Embryonic facial prominence (tissue), 1 donor: ENCODE measurements at regions not wholly inside any gene's neighbourhood (a gene's known extent, or its start where the extent isn't known, plus 50 kb on each side); places are given as distances from the start of the nearest gene placed in this dataset.
"Not testable (repeated sequence)": the region's sequence is repeated elsewhere in the genome, so short reads cannot be mapped to it uniquely, and the experiment has no call there.

Source experiments
- DNase-seq: peaks from one replicate; pipeline ENCODE4 v3.0.0-alpha.2; 2016; ENCODE audit errors: extremely low spot score

DNA sequence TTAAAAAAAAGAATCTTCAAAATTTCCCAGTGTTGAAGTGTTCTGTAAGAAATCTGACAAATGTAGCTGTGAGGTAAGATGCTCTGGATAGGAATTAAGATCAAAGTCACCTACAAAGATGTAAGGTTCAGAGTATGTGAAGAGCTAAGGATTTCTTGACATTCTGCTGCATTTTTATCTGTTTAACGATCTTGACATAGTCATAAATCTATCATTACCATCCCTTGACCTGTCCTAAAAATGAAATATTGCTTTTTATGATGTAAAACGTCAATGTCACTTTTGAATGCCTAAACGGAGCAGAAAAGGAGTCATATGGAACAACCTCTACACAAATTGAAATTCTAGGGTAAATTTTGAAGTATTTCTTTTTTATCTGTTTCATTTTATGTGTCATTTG, 939.3 kb downstream of the CDH18 start:
- no peak for DNase-seq

- no peak for DNase-seq
Observed at GRCh38 chr5:19058216-19058615, 929.8 kb downstream of the CDH18 start.

- DNase-seq, result no peak
Observed at GRCh38 chr5:19064094-19064493, 923.9 kb downstream of the CDH18 start.

- DNase-seq, result no peak
Observed at GRCh38 chr5:19067741-19068140, 920.3 kb downstream of the CDH18 start.

DNA sequence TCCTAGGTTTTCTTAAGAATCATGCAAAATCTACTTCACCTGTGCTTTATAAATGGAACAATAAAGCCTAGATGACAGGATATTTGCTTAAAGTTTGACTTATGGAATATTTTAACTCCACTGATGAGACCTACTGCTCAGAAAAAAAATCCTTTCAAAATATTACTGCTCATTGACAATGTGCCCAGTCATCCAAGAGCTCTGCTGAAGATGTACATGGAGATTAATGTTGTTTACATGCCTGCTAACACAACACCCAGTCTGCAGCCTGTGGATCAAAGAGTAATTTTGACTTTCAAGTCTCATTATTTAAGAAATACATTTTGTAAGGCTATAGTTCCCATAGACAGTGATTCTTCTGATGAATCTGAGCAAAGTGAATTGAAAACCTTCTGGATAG, 889.6 kb downstream of the CDH18 start:
- no peak for DNase-seq

DNA sequence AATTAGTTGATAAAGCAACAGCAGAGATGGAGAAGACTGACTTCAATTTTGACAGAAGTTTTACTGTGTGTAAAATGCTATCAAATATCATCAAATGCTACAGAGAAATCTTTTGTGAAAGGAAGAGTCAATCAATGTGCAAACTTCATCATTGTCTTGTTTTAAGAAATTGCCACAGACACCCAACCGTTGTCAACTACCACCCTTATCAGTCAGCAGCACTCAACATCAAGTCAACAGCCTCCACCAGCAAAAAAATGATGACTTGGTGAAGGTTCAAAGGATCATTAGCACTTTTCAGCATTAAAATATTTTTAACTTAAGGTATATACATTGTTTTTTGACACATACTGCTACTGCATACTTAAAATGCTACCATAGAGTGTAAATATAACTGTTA, 888.8 kb downstream of the CDH18 start:
- DNase-seq, result no peak

- DNase-seq, result no peak
Observed at GRCh38 chr5:19104948-19105347, 883.1 kb downstream of the CDH18 start.

GRCh38 chr5:19122923-19123322, 865.1 kb downstream of the CDH18 start:
- DNase-seq, result no peak

DNA sequence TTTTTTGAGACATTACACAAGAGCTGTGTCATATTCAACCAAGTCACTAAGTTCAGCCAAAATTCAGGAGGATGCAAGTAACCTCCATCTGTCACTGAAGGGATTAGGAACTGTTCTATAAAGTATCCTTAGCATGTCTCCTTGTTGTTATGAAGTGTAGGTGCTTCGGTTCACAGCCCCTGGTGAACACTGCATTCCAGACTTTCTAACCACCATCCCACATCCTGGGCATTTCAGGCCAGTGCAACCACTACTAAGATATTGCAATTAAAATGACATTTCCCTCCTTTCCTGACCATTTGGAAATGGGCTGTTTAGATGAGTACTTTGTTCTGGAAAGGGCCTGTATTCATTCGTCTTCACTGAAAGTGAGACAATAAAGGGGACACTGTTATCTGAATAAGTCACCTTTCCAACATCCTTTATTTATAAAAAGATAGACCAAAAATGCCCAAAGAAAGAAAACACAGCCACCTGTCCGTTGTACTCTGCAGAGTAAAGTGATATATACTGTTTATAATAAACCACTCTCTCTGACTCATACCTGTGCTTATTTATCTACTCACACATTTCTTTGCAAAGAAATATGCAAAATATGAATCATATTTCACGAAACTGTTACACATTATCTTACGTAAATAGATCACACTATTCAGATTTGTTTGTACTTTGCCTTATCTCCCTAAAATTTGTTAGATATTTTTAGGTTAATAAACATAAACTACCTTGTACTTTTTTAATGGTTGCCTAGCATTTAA, 861.9 kb downstream of the CDH18 start:
- DNase-seq, result no peak

- DNase-seq, result no peak
Observed at GRCh38 chr5:19140276-19140675, 847.7 kb downstream of the CDH18 start.

- DNase-seq, result not testable (repeated sequence)
Observed at GRCh38 chr5:19141937-19142524, 846.0 kb downstream of the CDH18 start.

GRCh38 chr5:19142713-19143414, 845.1 kb downstream of the CDH18 start:
- DNase-seq, result not testable (repeated sequence)

GRCh38 chr5:19143935-19144334, 844.1 kb downstream of the CDH18 start:
- DNase-seq, result no peak

- no peak for DNase-seq
Observed at GRCh38 chr5:19169426-19169825, 818.6 kb downstream of the CDH18 start.

GRCh38 chr5:19172926-19173470, 815.0 kb downstream of the CDH18 start:
- DNase-seq, result no peak

- no peak for DNase-seq
Observed at GRCh38 chr5:19175776-19176570, 812.0 kb downstream of the CDH18 start.

GRCh38 chr5:19179571-19179970, 808.4 kb downstream of the CDH18 start:
- no peak for DNase-seq

DNA sequence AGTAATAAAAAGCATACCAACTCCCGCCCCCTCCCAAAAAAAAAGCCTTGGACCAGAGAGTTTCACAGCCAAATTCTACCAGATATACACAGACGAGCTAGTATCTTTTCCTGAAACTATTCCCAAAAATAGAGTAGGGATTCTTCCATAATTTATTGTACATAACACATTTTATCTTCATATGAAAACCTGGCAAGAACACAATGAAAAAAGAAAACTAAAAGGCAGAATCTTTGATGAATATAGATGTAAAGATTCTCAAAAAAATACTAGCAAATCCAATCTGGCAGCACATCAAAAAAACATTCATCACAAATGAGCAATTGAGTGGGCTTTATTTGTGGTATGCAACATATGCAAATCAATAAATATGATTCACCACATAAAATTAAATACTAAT, 798.8 kb downstream of the CDH18 start:
- no peak for DNase-seq

GRCh38 chr5:19193631-19194030, 794.4 kb downstream of the CDH18 start:
- no peak for DNase-seq

GRCh38 chr5:19196631-19197030, 791.4 kb downstream of the CDH18 start:
- DNase-seq, result no peak

DNA sequence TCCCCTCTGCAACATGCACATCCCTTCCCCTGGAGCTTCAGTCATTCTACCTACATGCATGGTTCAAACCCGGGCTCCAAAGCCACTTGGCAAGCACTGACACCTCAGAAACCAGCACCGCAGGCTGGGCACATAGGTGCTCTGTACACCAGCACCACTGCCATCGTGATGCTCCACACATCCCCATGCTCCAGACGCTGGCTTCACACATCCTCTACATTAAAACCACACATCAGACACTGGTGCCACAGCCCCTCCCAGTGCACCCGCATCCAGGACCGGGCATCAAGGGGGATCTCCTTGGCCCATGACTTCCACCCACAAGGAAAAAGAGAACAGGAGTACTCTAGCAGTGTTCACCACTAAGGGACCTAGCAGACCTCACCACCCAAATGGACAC, 787.7 kb downstream of the CDH18 start:
- DNase-seq, result no peak

DNA sequence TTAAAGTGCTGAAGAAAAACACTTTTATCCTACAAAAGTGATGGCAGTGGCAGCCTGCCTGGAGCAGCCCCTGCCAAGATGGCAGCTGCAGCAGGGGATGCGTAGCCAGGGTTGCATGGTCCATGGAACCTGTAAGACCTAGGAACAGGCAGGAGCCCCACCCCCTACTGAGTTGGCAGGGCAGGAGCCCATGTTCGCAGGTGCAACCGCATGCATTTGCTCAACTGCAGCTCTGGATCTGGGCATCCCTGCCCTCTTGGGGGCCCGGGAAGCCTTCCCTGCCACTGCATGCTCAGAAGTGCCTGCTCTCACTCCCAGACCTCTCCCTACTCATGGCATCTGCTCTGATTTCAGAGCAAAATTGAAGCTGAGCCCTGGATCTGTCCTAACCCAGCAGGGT, 779.6 kb downstream of the CDH18 start:
- DNase-seq, result no peak
